Neural progenitor cell (in vitro differentiated cells): ENCODE measurements at regions not wholly inside any gene's neighbourhood (a gene's known extent, or its start where the extent isn't known, plus 50 kb on each side); places are given as distances from the start of the nearest gene placed in this dataset.

Experiments used
- DNase-seq: peaks from one replicate; pipeline ENCODE4 v3.0.0-alpha.2; 2016; ENCODE audit warnings: low spot score
- H2AFZ ChIP-seq: fragments of 200-600 bp; sonication (generic); replicated peaks from 2 replicates; pipeline ENCODE4 v1.6.1; 2016; ENCODE audit warnings: antibody characterized with exemption
- H3F3A ChIP-seq: fragments of 200-600 bp; sonication (generic); 2 replicates; pipeline ENCODE4 v1.6.1; 2016; ENCODE audit warnings: antibody characterized with exemption, low read depth
- H3K27ac ChIP-seq: fragments of 200-600 bp; sonication (generic); 2 replicates; pipeline ENCODE4 v1.5.1; 2016; ENCODE audit warnings: mild to moderate bottlenecking
- H3K27me3 ChIP-seq: fragments of 200-600 bp; sonication (generic); 2 replicates; pipeline ENCODE4 v1.6.1; 2016; ENCODE audit warnings: mild to moderate bottlenecking, moderate library complexity
- H3K36me3 ChIP-seq: fragments of 200-600 bp; sonication (generic); 2 replicates; pipeline ENCODE4 v1.5.1; 2016
- H3K4me1 ChIP-seq: fragments of 200-600 bp; sonication (generic); 2 replicates; pipeline ENCODE4 v1.6.1; 2016; ENCODE audit warnings: mixed run types
- H3K4me2 ChIP-seq: fragments of 200-600 bp; sonication (generic); 2 replicates; pipeline ENCODE4 v1.6.1; 2016
- H3K4me3 ChIP-seq: fragments of 200-600 bp; sonication (generic); 2 replicates; pipeline ENCODE4 v1.5.1; 2016
- H3K79me2 ChIP-seq: fragments of 200-600 bp; sonication (generic); 2 replicates; pipeline ENCODE4 v1.6.1; 2016; ENCODE audit warnings: low read depth
- H3K9ac ChIP-seq: fragments of 200-600 bp; sonication (generic); 2 replicates; pipeline ENCODE4 v1.6.1; 2016
- H3K9me3 ChIP-seq: fragments of 200-600 bp; sonication (generic); 2 replicates; pipeline ENCODE4 v1.5.1; 2016; ENCODE audit warnings: low read depth
- H4K20me1 ChIP-seq: fragments of 200-600 bp; sonication (generic); 2 replicates; pipeline ENCODE4 v1.6.1; 2016; ENCODE audit warnings: low read depth
- H3K27ac Mint-ChIP-seq: 3 replicates; pipeline ENCODE4 v1.8.0; 2021; ENCODE audit warnings: mixed read lengths
- H3K27me3 Mint-ChIP-seq: 2 replicates; pipeline ENCODE4 v1.8.0; 2022; ENCODE audit warnings: low read depth, mild to moderate bottlenecking, inconsistent platforms, moderate library complexity, mixed read lengths; ENCODE audit not compliant: insufficient read depth
- H3K36me3 Mint-ChIP-seq: 3 replicates; pipeline ENCODE4 v1.8.0; 2021; ENCODE audit warnings: mixed read lengths
- H3K4me1 Mint-ChIP-seq: 3 replicates; pipeline ENCODE4 v1.8.0; 2021; ENCODE audit warnings: mixed read lengths
- H3K4me3 Mint-ChIP-seq: 3 replicates; pipeline ENCODE4 v1.8.0; 2021; ENCODE audit warnings: mild to moderate bottlenecking, moderate library complexity, mixed read lengths
- H3K9me3 Mint-ChIP-seq: 3 replicates; pipeline ENCODE4 v1.8.0; 2020; ENCODE audit warnings: mixed read lengths
- CTCF ChIP-seq: fragments of 200-600 bp; sonication (generic); IDR thresholded peaks from 2 replicates; pipeline ENCODE4 v1.5.1; 2017; ENCODE audit warnings: antibody characterized with exemption, mild to moderate bottlenecking
- EZH2 ChIP-seq: fragments of 200-600 bp; sonication (generic); IDR thresholded peaks from 2 replicates; pipeline ENCODE4 v1.6.1; 2017; ENCODE audit warnings: antibody characterized with exemption, mild to moderate bottlenecking, moderate library complexity
- EZH2phosphoT487 ChIP-seq: fragments of 200-600 bp; sonication (generic); IDR thresholded peaks from 2 replicates; pipeline ENCODE4 v1.6.1; 2017; ENCODE audit warnings: antibody characterized with exemption

- Histone ChIP-seq H3K27me3 (no peaks in the 10 kb centered on the region), H3K79me2 (no peaks in the 10 kb centered on the region), H3K4me1 (no peaks in the 10 kb centered on the region), H3K9ac (no peak overlapping the region), H3K36me3 (no peaks in the 10 kb centered on the region), H4K20me1 (no peaks in the 10 kb centered on the region), H3K9me3 (no peaks in the 10 kb centered on the region), H3F3A (no peaks in the 10 kb centered on the region), H3K4me2 (no peak overlapping the region), H2AFZ (no peak overlapping the region), H3K4me3 (no peak overlapping the region), H3K27ac (no peak overlapping the region)
- no peaks in the 10 kb centered on the region for H3K9me3 Mint-ChIP-seq
- DNase-seq = no peak
- H3K4me3 Mint-ChIP-seq = no peak overlapping the region
- peaks cover 16% of the 10 kb centered on the region for H3K4me1 Mint-ChIP-seq
- no peak for TF ChIP-seq EZH2
- TF ChIP-seq CTCF = no peak
- no peak for TF ChIP-seq EZH2phosphoT487
- no peak overlapping the region for H3K27ac Mint-ChIP-seq
- no peaks in the 10 kb centered on the region for H3K36me3 Mint-ChIP-seq
- no peaks in the 10 kb centered on the region for H3K27me3 Mint-ChIP-seq
These were observed 229.3 kb upstream of the MEOX2 start for GRCh38 chr7:15915686-15916293.

- no peak for DNase-seq
- no peak overlapping the region for H3K4me2 ChIP-seq
- Mint-ChIP-seq H3K9me3 (no peaks in the 10 kb centered on the region), H3K4me3 (no peak overlapping the region), H3K27ac (no peak overlapping the region), H3K4me1 (peaks cover 16% of the 10 kb centered on the region), H3K36me3 (no peaks in the 10 kb centered on the region), H3K27me3 (no peaks in the 10 kb centered on the region)
- no peak overlapping the region for H3K27ac ChIP-seq
- no peaks in the 10 kb centered on the region for H3K9me3 ChIP-seq
- H2AFZ ChIP-seq = no peak overlapping the region
- H3K9ac ChIP-seq = no peak overlapping the region
- no peaks in the 10 kb centered on the region for H3K79me2 ChIP-seq
- H3K4me3 ChIP-seq = no peak overlapping the region
- TF ChIP-seq EZH2phosphoT487 (no peak), CTCF (no peak)
- no peaks in the 10 kb centered on the region for H3K4me1 ChIP-seq
- no peaks in the 10 kb centered on the region for H3K36me3 ChIP-seq
- no peaks in the 10 kb centered on the region for H3K27me3 ChIP-seq
- H4K20me1 ChIP-seq = no peaks in the 10 kb centered on the region
- H3F3A ChIP-seq = no peaks in the 10 kb centered on the region
These were observed 228.1 kb upstream of the MEOX2 start for GRCh38 chr7:15914611-15915010.

GRCh38 chr7:15906436-15906835 lies 220.0 kb upstream of the MEOX2 start:
- Mint-ChIP-seq H3K27ac (no peak overlapping the region), H3K36me3 (no peaks in the 10 kb centered on the region), H3K9me3 (no peaks in the 10 kb centered on the region), H3K27me3 (no peaks in the 10 kb centered on the region), H3K4me1 (no peaks in the 10 kb centered on the region), H3K4me3 (no peak overlapping the region)
- Histone ChIP-seq H3K9me3 (no peaks in the 10 kb centered on the region), H3K27me3 (no peaks in the 10 kb centered on the region), H3F3A (no peaks in the 10 kb centered on the region), H3K4me2 (no peak overlapping the region), H3K79me2 (no peaks in the 10 kb centered on the region), H3K9ac (no peak overlapping the region), H3K4me1 (no peaks in the 10 kb centered on the region), H2AFZ (peak overlapping the region; percentile 67), H4K20me1 (no peaks in the 10 kb centered on the region), H3K36me3 (no peaks in the 10 kb centered on the region), H3K4me3 (no peak overlapping the region), H3K27ac (no peak overlapping the region)
- TF ChIP-seq EZH2phosphoT487 (no peak), EZH2 (no peak), CTCF (no peak)
- DNase-seq = no peak
